ENCODE measurements at regions not wholly inside any gene's neighbourhood (a gene's known extent, or its start where the extent isn't known, plus 50 kb on each side); places are given as distances from the start of the nearest gene placed in this dataset.

DNA sequence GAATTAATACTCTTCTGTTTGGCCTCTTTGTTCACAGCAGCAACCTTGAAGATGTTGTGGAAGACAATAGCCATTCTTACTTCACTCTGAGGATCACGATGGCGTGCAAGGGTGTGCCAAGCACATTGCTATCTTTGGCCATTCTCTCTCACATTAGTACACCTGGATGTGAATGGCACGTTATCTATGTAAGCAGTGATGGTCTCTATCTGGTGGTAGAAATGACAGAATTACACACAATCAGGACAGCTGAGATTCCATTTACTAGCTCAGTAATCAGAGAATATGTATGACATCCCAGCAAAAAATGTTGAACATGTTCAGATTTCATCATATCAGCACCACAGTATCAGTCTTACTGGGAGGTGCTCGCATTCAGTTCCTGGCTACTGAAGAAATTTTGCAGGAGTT is 116.2 kb downstream of the LCA5 start:
- TF ChIP-seq, protein P1, sequence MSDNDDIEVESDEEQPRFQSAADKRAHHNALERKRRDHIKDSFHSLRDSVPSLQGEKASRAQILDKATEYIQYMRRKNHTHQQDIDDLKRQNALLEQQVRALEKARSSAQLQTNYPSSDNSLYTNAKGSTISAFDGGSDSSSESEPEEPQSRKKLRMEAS (IDR thresholded peaks at IDR 0.05) = no peak
- TF ChIP-seq TCF12 (IDR thresholded peaks at IDR 0.05; ENCODE audit: low read depth) = no peak
